BJ (cell line): ENCODE measurements at regions not wholly inside any gene's neighbourhood (a gene's known extent, or its start where the extent isn't known, plus 50 kb on each side); places are given as distances from the start of the nearest gene placed in this dataset.

Experiments used
- CTCF ChIA-PET: fragments of 350-600 bp; formaldehyde crosslinking; extraction: SDS; loops from one replicate; lab custom pipeline; 2021; ENCODE audit warnings: antibody characterized with exemption, inconsistent platforms; lab: Yijun Ruan, JAX
- POLR2A ChIA-PET: fragments of 300-600 bp; sonication (Branson Sonifier 250); formaldehyde crosslinking; extraction: SDS; loops from one replicate; lab custom pipeline; 2021; ENCODE audit warnings: antibody characterized with exemption; lab: Charles Lee
- DNase-seq: peaks from one replicate; pipeline ENCODE4 v3.0.0-alpha.2; 2011; ENCODE audit warnings: low read depth
- H3K27me3 ChIP-seq: 2 replicates; pipeline ENCODE4 v1.6.0; 2011; ENCODE audit warnings: low read length; ENCODE audit not compliant: control insufficient read depth, insufficient read depth
- H3K36me3 ChIP-seq: 2 replicates; pipeline ENCODE4 v1.5.1; 2011; ENCODE audit warnings: low read length; ENCODE audit not compliant: control insufficient read depth, insufficient read depth
- H3K4me3 ChIP-seq: 2 replicates; pipeline ENCODE4 v1.5.1; 2011; ENCODE audit warnings: low read depth, mild to moderate bottlenecking, control low read depth, low read length
- TF ChIP-seq, protein P1 (sequence below): IDR thresholded peaks from 2 replicates; pipeline ENCODE4 v1.5.1; 2011; ENCODE audit warnings: low read depth, mild to moderate bottlenecking, control low read depth, inconsistent platforms, low read length, moderate library complexity; ENCODE audit not compliant: insufficient read depth

DNA sequence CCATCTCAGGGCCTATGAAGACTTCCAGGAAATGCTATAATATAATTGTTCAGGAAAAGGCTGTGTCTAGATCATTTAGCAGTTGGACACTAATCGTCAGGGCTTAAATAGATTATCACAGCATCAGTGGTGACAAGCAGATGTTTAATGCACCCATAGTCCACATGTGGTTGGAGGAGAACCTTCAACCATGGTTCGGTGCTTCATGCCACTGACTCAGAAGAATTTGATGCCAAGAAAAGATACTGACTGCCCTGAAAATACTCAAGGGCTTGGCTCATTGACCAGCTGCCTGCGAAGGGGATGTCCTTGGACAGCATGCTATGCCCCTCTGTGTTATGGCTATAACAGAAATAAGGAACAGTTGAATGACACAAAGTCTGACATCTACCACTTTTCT lies 175.7 kb downstream of the HHIPL2 start:
- CTCF ChIA-PET: interaction anchor here (1.0 to 2.3 kb wide), 3 partner anchors 9 to 83 kb away, joined by 3 to 7 read pairs (median 3); no protein-coding TSS in a partner anchor
- TF ChIP-seq, protein P1, sequence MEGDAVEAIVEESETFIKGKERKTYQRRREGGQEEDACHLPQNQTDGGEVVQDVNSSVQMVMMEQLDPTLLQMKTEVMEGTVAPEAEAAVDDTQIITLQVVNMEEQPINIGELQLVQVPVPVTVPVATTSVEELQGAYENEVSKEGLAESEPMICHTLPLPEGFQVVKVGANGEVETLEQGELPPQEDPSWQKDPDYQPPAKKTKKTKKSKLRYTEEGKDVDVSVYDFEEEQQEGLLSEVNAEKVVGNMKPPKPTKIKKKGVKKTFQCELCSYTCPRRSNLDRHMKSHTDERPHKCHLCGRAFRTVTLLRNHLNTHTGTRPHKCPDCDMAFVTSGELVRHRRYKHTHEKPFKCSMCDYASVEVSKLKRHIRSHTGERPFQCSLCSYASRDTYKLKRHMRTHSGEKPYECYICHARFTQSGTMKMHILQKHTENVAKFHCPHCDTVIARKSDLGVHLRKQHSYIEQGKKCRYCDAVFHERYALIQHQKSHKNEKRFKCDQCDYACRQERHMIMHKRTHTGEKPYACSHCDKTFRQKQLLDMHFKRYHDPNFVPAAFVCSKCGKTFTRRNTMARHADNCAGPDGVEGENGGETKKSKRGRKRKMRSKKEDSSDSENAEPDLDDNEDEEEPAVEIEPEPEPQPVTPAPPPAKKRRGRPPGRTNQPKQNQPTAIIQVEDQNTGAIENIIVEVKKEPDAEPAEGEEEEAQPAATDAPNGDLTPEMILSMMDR: no peak
- no peak for DNase-seq
- Histone ChIP-seq H3K4me3 (no peak overlapping the region), H3K27me3 (no peaks in the 10 kb centered on the region), H3K36me3 (no peaks in the 10 kb centered on the region)
- POLR2A ChIA-PET: no interaction called here

DNA sequence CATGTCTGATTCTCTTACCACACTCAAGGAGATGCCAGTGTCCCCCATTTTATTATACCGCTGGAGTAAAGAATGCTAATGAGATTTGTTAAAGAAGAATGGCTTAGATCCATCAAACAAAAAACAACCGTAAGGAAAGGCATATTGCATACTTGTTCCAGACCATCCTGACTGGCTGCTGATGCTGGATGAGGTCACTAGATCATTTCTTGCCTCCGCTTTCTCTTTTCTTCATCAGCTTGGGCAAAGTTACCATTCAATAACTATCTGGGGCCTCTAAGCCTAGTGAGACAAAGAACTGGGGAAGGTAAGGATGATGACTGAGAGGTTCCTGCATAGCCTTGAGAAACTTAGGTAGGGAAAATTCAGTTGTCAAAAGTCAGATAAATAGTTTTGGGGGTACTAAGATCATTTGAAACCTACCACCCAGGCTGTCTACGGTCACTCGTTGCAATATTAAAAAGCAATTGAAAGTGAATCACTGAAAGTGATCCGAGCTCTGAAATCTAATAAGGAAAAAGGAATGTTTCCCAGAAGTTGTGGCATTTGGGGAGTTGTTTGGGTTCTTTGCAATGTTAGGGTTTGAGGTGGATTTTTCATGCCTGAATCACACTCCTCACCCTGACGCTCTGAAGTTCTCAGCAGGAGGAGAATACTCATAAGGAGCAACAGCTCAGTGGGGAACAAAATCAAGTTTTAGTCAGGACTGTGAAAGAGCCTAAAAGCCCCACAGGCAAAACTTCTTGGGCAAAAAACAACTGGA lies 176.8 kb downstream of the HHIPL2 start:
- Histone ChIP-seq H3K27me3 (no peaks in the 10 kb centered on the region), H3K36me3 (no peaks in the 10 kb centered on the region), H3K4me3 (no peak overlapping the region)
- ChIA-PET CTCF (interaction anchor here (0.8 to 2.3 kb wide), 6 partner anchors 8 to 84 kb away, joined by 3 to 7 read pairs (median 4); no protein-coding TSS in a partner anchor), POLR2A (interaction anchor here (0.5 kb wide), 1 partner anchor 346 kb away, joined by 5 read pairs; no protein-coding TSS in a partner anchor)
- peak; percentile 94 for DNase-seq
- TF ChIP-seq, protein P1: no peak

DNA sequence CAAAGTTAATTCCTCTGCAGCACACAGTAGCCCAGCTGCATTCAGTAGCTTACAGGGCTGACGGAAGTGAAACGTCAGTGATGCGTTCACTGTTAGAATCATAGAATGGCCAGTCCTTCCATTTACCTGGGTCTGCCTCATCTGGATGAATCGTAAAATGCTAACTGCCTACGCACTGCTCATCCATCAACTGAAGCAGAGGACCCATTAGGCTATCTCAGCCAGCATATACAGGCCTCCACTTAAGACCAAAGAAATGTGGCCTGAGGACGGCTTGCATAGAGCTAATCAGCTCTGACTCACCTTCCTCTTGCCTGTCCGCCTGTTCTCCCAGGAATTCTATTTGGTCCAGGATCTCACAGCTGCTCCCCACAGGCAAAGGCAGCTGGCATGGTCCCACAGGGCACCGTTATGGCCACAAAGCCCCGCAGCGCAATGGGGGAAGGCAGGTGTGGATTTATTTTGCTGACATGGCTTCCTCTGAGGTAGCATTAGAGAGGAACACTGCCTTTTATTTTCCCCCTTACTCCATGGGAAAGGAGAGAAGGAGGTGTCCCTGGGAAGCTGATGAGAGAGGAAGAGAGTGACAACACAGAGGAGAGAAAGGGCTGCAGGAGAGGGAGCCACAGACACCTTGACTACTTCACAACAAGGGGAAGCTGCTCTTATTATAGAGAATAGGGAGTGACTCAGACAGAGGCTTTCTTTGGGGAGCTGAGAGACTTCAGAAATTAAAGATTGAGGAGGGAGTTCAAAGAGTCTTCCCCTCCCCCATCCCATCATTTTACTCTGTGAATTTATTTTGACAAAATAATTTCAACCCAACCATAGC lies 177.6 kb downstream of the HHIPL2 start:
- H3K36me3 ChIP-seq: no peaks in the 10 kb centered on the region
- CTCF ChIA-PET: interaction anchor here (0.9 to 2.3 kb wide), 4 partner anchors 11 to 85 kb away, joined by 3 to 7 read pairs (median 4); no protein-coding TSS in a partner anchor
- DNase-seq: no peak
- TF ChIP-seq, protein P1: no peak
- POLR2A ChIA-PET: no interaction called here
- H3K4me3 ChIP-seq: no peak overlapping the region
- H3K27me3 ChIP-seq: no peaks in the 10 kb centered on the region

DNA sequence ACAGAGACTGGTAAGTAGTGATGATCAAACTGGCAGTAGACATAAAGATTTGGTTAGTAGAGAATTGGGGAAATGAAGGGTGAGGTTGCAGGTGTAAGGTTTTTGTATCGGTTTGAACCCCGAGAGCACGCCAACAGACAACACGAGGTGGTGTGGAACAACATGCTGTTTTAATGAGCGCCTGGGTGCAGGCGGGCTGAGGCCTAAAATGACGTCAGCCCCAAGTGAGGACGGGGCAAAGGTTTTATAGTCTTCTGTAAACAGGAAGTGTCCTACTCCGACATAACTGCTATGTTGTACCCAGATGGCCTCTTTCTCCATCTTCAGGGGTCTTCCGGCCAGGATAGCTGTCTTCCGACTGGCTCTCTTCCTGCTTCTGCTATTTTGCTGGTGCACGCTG lies 178.8 kb downstream of the HHIPL2 start:
- TF ChIP-seq, protein P1: no peak
- CTCF ChIA-PET: interaction anchor here (1.5 kb wide), 1 partner anchor 86 kb away, joined by 5 read pairs; no protein-coding TSS in a partner anchor
- POLR2A ChIA-PET: no interaction called here
- Histone ChIP-seq H3K27me3 (no peaks in the 10 kb centered on the region), H3K4me3 (no peak overlapping the region), H3K36me3 (no peaks in the 10 kb centered on the region)
- DNase-seq: no peak

DNA sequence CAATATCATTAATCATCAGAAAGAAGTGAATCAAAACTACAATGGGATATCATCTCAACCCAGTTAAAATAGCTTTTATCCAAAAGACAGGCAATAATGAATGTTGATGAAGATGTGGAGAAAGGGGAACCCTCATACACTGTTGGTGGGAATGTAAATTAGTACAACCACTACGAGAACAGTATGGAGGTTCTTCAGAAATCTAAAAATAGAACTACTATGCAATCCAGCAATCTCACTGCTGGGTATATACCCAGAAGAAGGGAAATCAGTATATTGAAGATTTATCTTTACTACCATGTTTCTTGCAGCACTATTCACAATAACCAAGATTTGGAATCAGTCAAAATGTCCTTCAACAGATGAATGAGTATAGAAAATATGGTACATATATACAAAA lies 189.8 kb downstream of the HHIPL2 start:
- TF ChIP-seq, protein P1: no peak
- ChIA-PET CTCF (no interaction called here), POLR2A (no interaction called here)
- Histone ChIP-seq H3K36me3 (no peaks in the 10 kb centered on the region), H3K4me3 (no peak overlapping the region), H3K27me3 (no peaks in the 10 kb centered on the region)
- no peak for DNase-seq
